ENCODE measurements at regions not wholly inside any gene's neighbourhood (a gene's known extent, or its start where the extent isn't known, plus 50 kb on each side); places are given as distances from the start of the nearest gene placed in this dataset.
"Not testable (repeated sequence)": the region's sequence is repeated elsewhere in the genome, so short reads cannot be mapped to it uniquely, and the experiment has no call there.

GRCh38 chr17:37813751-37814150 is 68.9 kb upstream of the HNF1B start:
- intact Hi-C loops (cut with DNase I): loop anchor here in 1 of 4 donors (10.0 kb wide), 1 partner anchor 169 kb away; the partner anchor contains the start of gene DDX52
- Histone ChIP-seq H3K27me3 (ENCODE audit: control insufficient read depth, insufficient read depth) (peaks cover 2% of the 10 kb centered on the region), H3K27ac (ENCODE audit: low read length) (no peak overlapping the region), H3K4me1 (ENCODE audit: control insufficient read depth, insufficient read depth, low read length) (no peaks in the 10 kb centered on the region), H3K4me3 (ENCODE audit: low read length) (no peak overlapping the region), H3K9me3 (ENCODE audit: control insufficient read depth, low read length) (no peaks in the 10 kb centered on the region)
- no peak for DNase-seq
- ATAC-seq: no peak
- 37% methylated on average over 4 of the region's 4 CpGs for WGBS

GRCh38 chr17:37808846-37809245 is 64.0 kb upstream of the HNF1B start:
- ATAC-seq; H3K4me3 ChIP-seq (ENCODE audit: low read length); H3K27me3 ChIP-seq (ENCODE audit: control insufficient read depth, insufficient read depth); DNase-seq; intact Hi-C loops (cut with DNase I); H3K9me3 ChIP-seq (ENCODE audit: control insufficient read depth, low read length); H3K4me1 ChIP-seq (ENCODE audit: control insufficient read depth, insufficient read depth, low read length); H3K27ac ChIP-seq (ENCODE audit: low read length): not testable (repeated sequence)
- WGBS: 88% methylated on average over 7 of the region's 7 CpGs

DNA sequence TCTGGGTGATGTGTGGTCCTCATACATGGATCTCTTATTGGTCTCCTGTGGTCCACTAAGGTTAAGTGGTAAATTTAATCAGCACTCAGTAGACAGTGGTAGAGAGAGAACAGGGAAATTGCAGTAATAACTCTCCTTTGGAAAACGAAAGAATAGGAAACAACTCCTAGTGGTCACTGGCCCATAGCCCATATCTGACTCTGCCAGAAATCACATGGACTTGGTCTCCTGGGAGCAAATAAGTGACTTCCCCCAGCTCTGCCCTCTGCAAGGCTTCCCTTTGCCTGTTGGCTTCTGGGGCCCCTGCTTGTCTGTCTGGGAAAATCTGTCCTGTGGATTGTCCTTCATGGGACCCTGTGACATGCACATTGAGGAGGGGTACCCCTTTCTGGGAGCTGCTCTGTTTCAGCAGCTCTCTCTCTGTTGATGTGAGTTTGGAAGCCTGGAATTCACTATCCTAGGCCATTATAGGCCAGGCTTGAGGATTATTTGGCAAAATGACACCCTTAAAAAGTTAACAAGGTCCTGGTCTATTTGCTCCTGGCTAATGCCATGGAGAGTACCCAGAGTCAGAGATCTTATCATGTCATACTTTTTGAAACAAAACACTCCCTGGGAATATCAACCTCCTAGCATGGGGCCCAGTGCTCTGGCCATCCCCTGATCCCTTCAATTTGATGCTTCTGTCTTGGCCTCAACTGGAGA is 58.0 kb upstream of the HNF1B start:
- ATAC-seq: peak; percentile 66 to 72
- Histone ChIP-seq H3K4me1 (ENCODE audit: control insufficient read depth, insufficient read depth, low read length) (peaks cover 3% of the 10 kb centered on the region), H3K27me3 (ENCODE audit: control insufficient read depth, insufficient read depth) (no peaks in the 10 kb centered on the region), H3K9me3 (ENCODE audit: control insufficient read depth, low read length) (no peaks in the 10 kb centered on the region), H3K4me3 (ENCODE audit: low read length) (no peak overlapping the region), H3K27ac (ENCODE audit: low read length) (no peak overlapping the region)
- DNase-seq: peak in 1 of 3 donors; percentile 58
- intact Hi-C loops (cut with DNase I): no loop called here
- WGBS: 24% methylated on average over 1 of the region's 1 CpG

GRCh38 chr17:37802061-37802595 is 57.3 kb upstream of the HNF1B start:
- no peak overlapping the region for H3K27ac ChIP-seq (ENCODE audit: low read length)
- no peaks in the 10 kb centered on the region for H3K27me3 ChIP-seq (ENCODE audit: control insufficient read depth, insufficient read depth)
- no peaks in the 10 kb centered on the region for H3K9me3 ChIP-seq (ENCODE audit: control insufficient read depth, low read length)
- no peak overlapping the region for H3K4me3 ChIP-seq (ENCODE audit: low read length)
- intact Hi-C loops (cut with DNase I): no loop called here
- peaks cover 3% of the 10 kb centered on the region for H3K4me1 ChIP-seq (ENCODE audit: control insufficient read depth, insufficient read depth, low read length)
- DNase-seq (no peak), ATAC-seq (no peak)
- WGBS: 84% methylated on average over 3 of the region's 3 CpGs

DNA sequence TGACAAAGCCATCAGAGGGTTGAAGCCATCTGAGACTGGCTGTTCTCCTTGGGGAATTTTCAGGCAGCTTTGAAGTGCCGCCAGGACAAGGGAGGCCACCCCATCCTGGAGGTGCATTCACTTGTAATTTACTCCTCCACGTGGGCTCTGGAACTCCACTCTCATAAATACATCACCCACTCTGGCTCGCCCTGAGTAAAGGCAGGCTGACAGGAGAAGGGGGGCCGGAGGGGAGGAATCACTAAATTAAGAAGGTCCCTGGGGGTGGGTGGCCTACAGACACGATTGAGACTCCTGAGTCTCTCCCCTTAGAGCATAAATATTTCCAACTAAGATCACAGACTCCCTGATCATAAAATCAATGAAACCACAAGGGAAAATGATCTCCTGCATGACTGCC is 56.3 kb upstream of the HNF1B start:
- Histone ChIP-seq H3K27me3 (ENCODE audit: control insufficient read depth, insufficient read depth) (no peaks in the 10 kb centered on the region), H3K9me3 (ENCODE audit: control insufficient read depth, low read length) (no peaks in the 10 kb centered on the region), H3K4me3 (ENCODE audit: low read length) (no peak overlapping the region), H3K4me1 (ENCODE audit: control insufficient read depth, insufficient read depth, low read length) (peaks cover 3% of the 10 kb centered on the region), H3K27ac (ENCODE audit: low read length) (no peak overlapping the region)
- 63% methylated on average over 5 of the region's 5 CpGs for WGBS
- DNase-seq (no peak), ATAC-seq (no peak)
- intact Hi-C loops (cut with DNase I): no loop called here

- H3K9me3 ChIP-seq (ENCODE audit: control insufficient read depth, low read length): no peaks in the 10 kb centered on the region
- no peak overlapping the region for H3K4me3 ChIP-seq (ENCODE audit: low read length)
- no peaks in the 10 kb centered on the region for H3K4me1 ChIP-seq (ENCODE audit: control insufficient read depth, insufficient read depth, low read length)
- ATAC-seq (no peak), DNase-seq (no peak)
- H3K27ac ChIP-seq (ENCODE audit: low read length): no peak overlapping the region
- intact Hi-C loops (cut with DNase I): no loop called here
- no peaks in the 10 kb centered on the region for H3K27me3 ChIP-seq (ENCODE audit: control insufficient read depth, insufficient read depth)
Observed at GRCh38 chr17:37797206-37797605, 52.3 kb upstream of the HNF1B start.

- 79% methylated on average over 8 of the region's 8 CpGs for WGBS
- ATAC-seq (no peak), DNase-seq (no peak)
- Histone ChIP-seq H3K4me3 (ENCODE audit: low read length) (no peak overlapping the region), H3K9me3 (ENCODE audit: control insufficient read depth, low read length) (no peaks in the 10 kb centered on the region), H3K27ac (ENCODE audit: low read length) (no peak overlapping the region), H3K4me1 (ENCODE audit: control insufficient read depth, insufficient read depth, low read length) (no peaks in the 10 kb centered on the region), H3K27me3 (ENCODE audit: control insufficient read depth, insufficient read depth) (no peaks in the 10 kb centered on the region)
- intact Hi-C loops (cut with DNase I): no loop called here
Observed at GRCh38 chr17:37796076-37796475, 51.2 kb upstream of the HNF1B start.

Measured in right cardiac atrium (tissue), 5 donors.